ENCODE measurements at regions not wholly inside any gene's neighbourhood (a gene's known extent, or its start where the extent isn't known, plus 50 kb on each side); places are given as distances from the start of the nearest gene placed in this dataset.

DNA sequence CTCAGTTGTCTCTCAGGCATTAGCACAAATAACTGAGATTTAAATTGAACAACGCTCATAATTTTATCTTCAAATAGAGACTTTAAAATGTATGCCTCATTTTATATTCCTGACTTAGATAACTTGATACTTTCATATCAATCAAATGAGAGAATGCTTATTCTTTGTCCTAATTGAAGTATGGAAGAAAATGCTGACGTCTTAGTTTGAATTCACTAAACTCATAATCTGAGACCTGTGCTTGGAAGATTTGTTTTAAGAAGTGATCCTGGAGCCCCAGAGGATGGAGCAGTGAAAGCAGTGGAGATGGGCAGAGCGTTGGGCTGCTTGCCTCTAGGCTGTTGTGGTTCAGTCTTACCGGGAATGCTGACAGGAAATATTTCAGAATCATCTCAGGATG, 76.1 kb downstream of the ZNF518B start:
- ChIA-PET POLR2A (no interaction called here), RAD21 (ENCODE audit: low non-redundant PET in 1 of 2, low total read pairs in 2 of 2, uncharacterized antibody in 2 of 2, unreplicated experiment in 2 of 2) (no interaction called here), CTCF (no interaction called here)
- H3K4me1 ChIP-seq (ENCODE audit: control insufficient read depth in 1 of 2, insufficient read depth in 2 of 2, low read length in 2 of 2): no peaks in the 10 kb centered on the region
- intact Hi-C loops (cut with micrococcal nuclease): no loop called here
- no peaks in the 10 kb centered on the region for H3K36me3 ChIP-seq (ENCODE audit: control insufficient read depth in 1 of 2, insufficient read depth in 2 of 2, low read length in 2 of 2)
- no peak overlapping the region for H3K4me2 ChIP-seq (ENCODE audit: low read length)
- no peak overlapping the region for H3K4me3 ChIP-seq (replicated peaks in 1 of 2; ENCODE audit: low read depth in 1 of 2, low read length in 2 of 2)
- peaks cover 36% of the 10 kb centered on the region for H3K27me3 ChIP-seq (ENCODE audit: insufficient read depth, low read length)
- H3K9me2 ChIP-seq (ENCODE audit: insufficient read depth): no peaks in the 10 kb centered on the region
- H3K79me2 ChIP-seq (ENCODE audit: insufficient read depth, low read length): no peaks in the 10 kb centered on the region
- DNase-seq (ENCODE audit: low read depth, low spot score) (no peak), ATAC-seq (no peak)
- H3K9ac ChIP-seq (ENCODE audit: low read length): no peak overlapping the region
- no peaks in the 10 kb centered on the region for H3K9me3 ChIP-seq (ENCODE audit: control insufficient read depth in 1 of 2, insufficient read depth in 1 of 2, low read depth in 1 of 2, low read length in 2 of 2)
- no TSS peak for BruUV-seq (replicated peaks)
- no peak overlapping the region for H3K27ac ChIP-seq (ENCODE audit: low read depth, low read length)
- H4K20me1 ChIP-seq (ENCODE audit: insufficient read depth): no peaks in the 10 kb centered on the region
- TF ChIP-seq POLR2AphosphoS5 (IDR thresholded peaks at IDR 0.05; ENCODE audit: low read depth, low read length): no peak
- TF ChIP-seq SP1 (IDR thresholded peaks at IDR 0.05; ENCODE audit: low read depth): no peak
- TF ChIP-seq ELF1 (IDR thresholded peaks at IDR 0.05; ENCODE audit: borderline replicate concordance, low read depth): no peak
- no peak for TF ChIP-seq YY1 (IDR thresholded peaks at IDR 0.05; ENCODE audit: extremely low read depth, insufficient replicate concordance, low read depth, low read length)
- TF ChIP-seq ZNF274 (IDR thresholded peaks at IDR 0.05; ENCODE audit: low read depth, low read length): no peak
- no peak for TF ChIP-seq RAD21 (IDR thresholded peaks at IDR 0.05; ENCODE audit: low read depth)
- no peak for TF ChIP-seq CBX3 (IDR thresholded peaks at IDR 0.05; ENCODE audit: low read depth)
- TF ChIP-seq, protein P1, sequence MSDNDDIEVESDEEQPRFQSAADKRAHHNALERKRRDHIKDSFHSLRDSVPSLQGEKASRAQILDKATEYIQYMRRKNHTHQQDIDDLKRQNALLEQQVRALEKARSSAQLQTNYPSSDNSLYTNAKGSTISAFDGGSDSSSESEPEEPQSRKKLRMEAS (IDR thresholded peaks at IDR 0.05): no peak
- TF ChIP-seq, protein P2, sequence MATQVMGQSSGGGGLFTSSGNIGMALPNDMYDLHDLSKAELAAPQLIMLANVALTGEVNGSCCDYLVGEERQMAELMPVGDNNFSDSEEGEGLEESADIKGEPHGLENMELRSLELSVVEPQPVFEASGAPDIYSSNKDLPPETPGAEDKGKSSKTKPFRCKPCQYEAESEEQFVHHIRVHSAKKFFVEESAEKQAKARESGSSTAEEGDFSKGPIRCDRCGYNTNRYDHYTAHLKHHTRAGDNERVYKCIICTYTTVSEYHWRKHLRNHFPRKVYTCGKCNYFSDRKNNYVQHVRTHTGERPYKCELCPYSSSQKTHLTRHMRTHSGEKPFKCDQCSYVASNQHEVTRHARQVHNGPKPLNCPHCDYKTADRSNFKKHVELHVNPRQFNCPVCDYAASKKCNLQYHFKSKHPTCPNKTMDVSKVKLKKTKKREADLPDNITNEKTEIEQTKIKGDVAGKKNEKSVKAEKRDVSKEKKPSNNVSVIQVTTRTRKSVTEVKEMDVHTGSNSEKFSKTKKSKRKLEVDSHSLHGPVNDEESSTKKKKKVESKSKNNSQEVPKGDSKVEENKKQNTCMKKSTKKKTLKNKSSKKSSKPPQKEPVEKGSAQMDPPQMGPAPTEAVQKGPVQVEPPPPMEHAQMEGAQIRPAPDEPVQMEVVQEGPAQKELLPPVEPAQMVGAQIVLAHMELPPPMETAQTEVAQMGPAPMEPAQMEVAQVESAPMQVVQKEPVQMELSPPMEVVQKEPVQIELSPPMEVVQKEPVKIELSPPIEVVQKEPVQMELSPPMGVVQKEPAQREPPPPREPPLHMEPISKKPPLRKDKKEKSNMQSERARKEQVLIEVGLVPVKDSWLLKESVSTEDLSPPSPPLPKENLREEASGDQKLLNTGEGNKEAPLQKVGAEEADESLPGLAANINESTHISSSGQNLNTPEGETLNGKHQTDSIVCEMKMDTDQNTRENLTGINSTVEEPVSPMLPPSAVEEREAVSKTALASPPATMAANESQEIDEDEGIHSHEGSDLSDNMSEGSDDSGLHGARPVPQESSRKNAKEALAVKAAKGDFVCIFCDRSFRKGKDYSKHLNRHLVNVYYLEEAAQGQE (IDR thresholded peaks at IDR 0.05; ENCODE audit: low read depth): no peak
- TF ChIP-seq, protein P3, sequence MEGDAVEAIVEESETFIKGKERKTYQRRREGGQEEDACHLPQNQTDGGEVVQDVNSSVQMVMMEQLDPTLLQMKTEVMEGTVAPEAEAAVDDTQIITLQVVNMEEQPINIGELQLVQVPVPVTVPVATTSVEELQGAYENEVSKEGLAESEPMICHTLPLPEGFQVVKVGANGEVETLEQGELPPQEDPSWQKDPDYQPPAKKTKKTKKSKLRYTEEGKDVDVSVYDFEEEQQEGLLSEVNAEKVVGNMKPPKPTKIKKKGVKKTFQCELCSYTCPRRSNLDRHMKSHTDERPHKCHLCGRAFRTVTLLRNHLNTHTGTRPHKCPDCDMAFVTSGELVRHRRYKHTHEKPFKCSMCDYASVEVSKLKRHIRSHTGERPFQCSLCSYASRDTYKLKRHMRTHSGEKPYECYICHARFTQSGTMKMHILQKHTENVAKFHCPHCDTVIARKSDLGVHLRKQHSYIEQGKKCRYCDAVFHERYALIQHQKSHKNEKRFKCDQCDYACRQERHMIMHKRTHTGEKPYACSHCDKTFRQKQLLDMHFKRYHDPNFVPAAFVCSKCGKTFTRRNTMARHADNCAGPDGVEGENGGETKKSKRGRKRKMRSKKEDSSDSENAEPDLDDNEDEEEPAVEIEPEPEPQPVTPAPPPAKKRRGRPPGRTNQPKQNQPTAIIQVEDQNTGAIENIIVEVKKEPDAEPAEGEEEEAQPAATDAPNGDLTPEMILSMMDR (IDR thresholded peaks at IDR 0.05 in 2 of 3, conservative IDR thresholded peaks at IDR 0.05 in 1 of 3; ENCODE audit: borderline replicate concordance in 1 of 3, insufficient read depth in 1 of 3, low read depth in 2 of 3, low read length in 2 of 3): no peak
- TF ChIP-seq FOSL1 (IDR thresholded peaks at IDR 0.05; ENCODE audit: low read depth): no peak
- no peak for TF ChIP-seq SIN3A (IDR thresholded peaks at IDR 0.05; ENCODE audit: low read depth)
- TF ChIP-seq TCF7L2 (IDR thresholded peaks at IDR 0.05; ENCODE audit: borderline replicate concordance, extremely low read depth, insufficient read depth, insufficient read length): no peak
- TF ChIP-seq JUND (IDR thresholded peaks at IDR 0.05): no peak
- TF ChIP-seq EZH2 (IDR thresholded peaks at IDR 0.05): no peak
- no peak for TF ChIP-seq ATF3 (IDR thresholded peaks at IDR 0.05)
- TF ChIP-seq POLR2A (IDR thresholded peaks at IDR 0.05; ENCODE audit: borderline replicate concordance, extremely low read depth, insufficient read depth, insufficient read length): no peak
- TF ChIP-seq SRF (IDR thresholded peaks at IDR 0.05; ENCODE audit: low read depth): no peak
- no peak for TF ChIP-seq ZFX (IDR thresholded peaks at IDR 0.05)
- no peak overlapping the region for H2AFZ ChIP-seq (ENCODE audit: low read depth, low read length, poor library complexity, severe bottlenecking)

Measured in HCT116 (cell line).